Right lobe of liver (tissue), 4 donors: ENCODE measurements at regions not wholly inside any gene's neighbourhood (a gene's known extent, or its start where the extent isn't known, plus 50 kb on each side); places are given as distances from the start of the nearest gene placed in this dataset.

Source experiments
- CTCF ChIP-seq, 4 donors: fragments of 200-600 bp in 3 of 4; fragments of 450-650 bp in 1 of 4; IDR thresholded peaks; one replicate each; pipeline versions ENCODE4 v1.5.1 to v1.8.0; 2016 to 2022; ENCODE audit warnings: antibody characterized with exemption in 4 of 4, mild to moderate bottlenecking in 2 of 4
- POLR2A ChIP-seq: fragments of 450-650 bp; IDR thresholded peaks from one replicate; pipeline ENCODE4 v1.6.1; 2017; ENCODE audit warnings: antibody characterized with exemption, mild to moderate bottlenecking
- donor health status: DM: no; HTN: no; CAD: no.
- donor health status: DM: no; HTN: no; CAD: no.
- donor health status: DM: no; HTN: yes; CAD: no.

DNA sequence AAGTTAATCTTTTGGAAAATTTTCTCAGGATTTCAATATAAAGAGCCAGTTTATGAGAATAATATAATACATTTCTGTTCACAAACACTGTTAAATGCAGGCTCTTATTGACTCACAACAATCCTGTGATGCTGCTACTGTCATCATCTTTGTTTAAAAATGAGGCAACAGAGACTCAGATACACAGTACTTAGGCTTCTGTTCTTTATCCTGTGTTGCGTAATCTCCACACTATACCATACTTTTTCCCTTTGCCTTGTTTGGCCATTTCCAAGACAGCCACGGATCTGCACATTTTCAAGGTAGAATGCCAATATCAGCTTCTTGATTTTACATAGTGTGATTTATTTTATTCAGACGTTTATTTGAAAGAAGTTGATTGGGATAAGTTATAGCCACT lies 699.0 kb upstream of the CITED2 start:
- TF ChIP-seq CTCF (IDR thresholded peaks at IDR 0.05) (no peak), POLR2A (no peak)
